HG03520 (cell line): ENCODE measurements at regions not wholly inside any gene's neighbourhood (a gene's known extent, or its start where the extent isn't known, plus 50 kb on each side); places are given as distances from the start of the nearest gene placed in this dataset.
"Not testable (repeated sequence)": the region's sequence is repeated elsewhere in the genome, so short reads cannot be mapped to it uniquely, and the experiment has no call there.

Source experiments
- ATAC-seq: cut with Tn5 transposase; IDR thresholded peaks from one replicate; pipeline ENCODE4 v1.9.1; 2021; ENCODE audit warnings: mild to moderate bottlenecking, moderate library complexity; ENCODE audit not compliant: unreplicated experiment

- no peak for ATAC-seq
Observed at GRCh38 chr5:89697581-89697980, 712.0 kb downstream of the CETN3 start.

GRCh38 chr5:89695371-89695770, 714.2 kb downstream of the CETN3 start:
- no peak for ATAC-seq

DNA sequence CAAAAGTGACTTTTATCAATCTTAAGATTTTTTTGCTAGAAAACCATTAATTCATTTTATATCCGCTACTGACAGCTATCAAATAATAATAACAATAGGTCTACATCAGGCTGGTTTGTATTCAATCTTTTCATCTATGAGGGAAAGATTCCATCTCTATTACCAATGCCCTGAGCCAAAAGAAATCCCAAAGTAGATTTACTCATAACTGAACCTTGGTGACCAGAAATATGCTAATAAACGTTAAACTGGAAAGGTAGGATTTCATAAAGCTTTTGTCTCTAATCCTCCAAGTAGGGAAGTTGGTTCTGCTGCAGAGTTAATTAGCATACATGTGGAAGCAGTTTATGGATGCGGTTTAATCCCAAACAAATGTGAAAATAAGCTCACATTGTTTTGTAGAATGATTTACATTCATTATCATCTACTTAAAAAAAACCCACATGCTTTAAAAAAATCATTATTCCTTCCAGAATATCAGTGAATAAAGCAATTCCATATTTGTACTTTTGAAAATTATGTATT, 715.5 kb downstream of the CETN3 start:
- ATAC-seq: no peak

- ATAC-seq: no peak
Observed at GRCh38 chr5:89690331-89690730, 719.2 kb downstream of the CETN3 start.

DNA sequence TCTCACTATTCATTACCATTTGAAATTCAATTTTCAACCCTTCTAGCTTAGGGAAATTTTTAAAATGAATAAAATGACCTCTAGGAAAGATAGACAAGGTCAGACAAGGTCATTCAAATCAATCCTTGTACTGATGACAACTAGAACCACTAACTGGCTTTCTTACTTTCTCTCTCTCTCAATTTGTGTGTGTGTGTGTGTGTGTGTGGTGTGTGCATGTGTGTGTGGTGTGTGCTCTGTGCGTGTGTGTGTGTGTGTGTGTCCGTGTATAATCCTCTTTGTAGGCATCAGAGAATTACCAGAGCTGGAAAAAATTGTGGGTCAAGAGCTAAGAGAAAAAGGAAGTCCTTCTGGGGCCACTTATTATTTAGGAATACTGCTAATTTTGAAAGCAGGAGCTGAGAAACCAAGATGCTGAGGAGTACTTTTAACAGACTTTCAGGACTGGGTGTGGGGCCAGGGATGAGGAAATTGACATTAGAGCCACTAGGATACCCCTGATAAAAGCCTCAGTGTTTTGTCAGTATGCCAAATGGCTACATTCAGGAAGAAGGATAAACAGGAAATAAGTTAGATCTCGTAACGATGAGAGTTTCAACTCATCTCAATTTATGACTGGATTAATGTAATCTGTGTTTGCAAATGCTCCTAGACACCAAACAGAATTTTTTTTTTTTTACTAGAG, 723.3 kb downstream of the CETN3 start:
- ATAC-seq: no peak

GRCh38 chr5:89676634-89677033, 732.9 kb downstream of the CETN3 start:
- no peak for ATAC-seq

GRCh38 chr5:89673019-89673418, 736.5 kb downstream of the CETN3 start:
- ATAC-seq: no peak

DNA sequence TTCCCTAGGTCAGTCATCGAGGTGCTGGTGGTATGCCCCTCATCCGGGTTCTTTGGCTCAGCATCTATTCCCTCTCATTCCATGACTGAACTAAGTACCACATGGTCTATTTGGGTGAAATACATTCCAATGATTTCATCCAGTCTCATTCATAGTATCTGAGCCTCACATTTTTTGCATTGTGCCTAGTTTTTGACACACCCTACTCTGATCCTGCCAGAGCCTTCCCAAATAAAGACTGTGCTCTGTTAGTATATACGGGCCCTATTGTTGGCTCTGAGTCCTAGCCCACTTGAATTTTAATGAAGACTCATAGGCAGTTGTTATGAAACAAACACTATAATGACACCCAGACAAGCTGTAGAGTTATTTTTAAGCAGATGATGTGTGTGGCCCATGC, 740.7 kb downstream of the CETN3 start:
- no peak for ATAC-seq

- no peak for ATAC-seq
Observed at GRCh38 chr5:89662499-89662898, 747.1 kb downstream of the CETN3 start.

DNA sequence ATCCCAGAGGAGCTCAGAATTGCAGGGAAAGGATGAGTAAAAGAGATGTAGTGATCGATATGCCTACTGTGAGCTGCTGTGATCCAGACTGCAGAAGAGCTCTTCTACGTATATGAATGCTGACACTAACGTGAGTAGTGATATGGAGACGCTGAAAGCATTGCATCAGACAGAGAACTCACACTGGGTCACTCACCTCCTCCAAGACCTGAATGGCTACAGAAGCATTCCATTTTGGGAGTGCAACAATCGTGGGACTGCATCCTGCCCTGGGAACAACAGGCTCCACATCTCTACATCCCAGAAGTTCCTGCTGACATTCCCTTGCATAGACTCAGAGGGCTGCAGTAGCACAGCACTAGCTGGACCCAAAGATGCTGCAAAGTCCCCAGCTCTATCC, 755.9 kb upstream of the MEF2C start:
- ATAC-seq: no peak

GRCh38 chr5:89634176-89634575, 751.2 kb upstream of the MEF2C start:
- not testable (repeated sequence) for ATAC-seq

DNA sequence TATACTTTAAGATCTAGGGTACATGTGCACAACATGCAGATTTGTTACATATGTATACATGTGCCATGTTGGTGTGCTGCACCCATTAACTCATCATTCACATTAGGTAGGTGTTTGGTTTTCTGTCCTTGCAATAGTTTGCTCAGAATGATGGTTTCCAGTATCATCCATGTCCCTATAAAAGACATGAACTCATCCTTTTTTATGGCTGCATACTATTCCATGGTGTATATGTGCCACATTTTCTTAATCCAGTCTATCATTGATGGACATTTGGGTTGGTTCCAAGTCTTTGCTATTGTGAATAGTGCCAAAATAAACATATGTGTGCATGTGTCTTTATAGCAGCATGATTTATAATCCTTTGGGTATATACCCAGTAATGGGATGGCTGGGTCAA, 747.1 kb upstream of the MEF2C start:
- ATAC-seq: not testable (repeated sequence)

- ATAC-seq: no peak
Observed at GRCh38 chr5:89628876-89629635, 746.1 kb upstream of the MEF2C start.

DNA sequence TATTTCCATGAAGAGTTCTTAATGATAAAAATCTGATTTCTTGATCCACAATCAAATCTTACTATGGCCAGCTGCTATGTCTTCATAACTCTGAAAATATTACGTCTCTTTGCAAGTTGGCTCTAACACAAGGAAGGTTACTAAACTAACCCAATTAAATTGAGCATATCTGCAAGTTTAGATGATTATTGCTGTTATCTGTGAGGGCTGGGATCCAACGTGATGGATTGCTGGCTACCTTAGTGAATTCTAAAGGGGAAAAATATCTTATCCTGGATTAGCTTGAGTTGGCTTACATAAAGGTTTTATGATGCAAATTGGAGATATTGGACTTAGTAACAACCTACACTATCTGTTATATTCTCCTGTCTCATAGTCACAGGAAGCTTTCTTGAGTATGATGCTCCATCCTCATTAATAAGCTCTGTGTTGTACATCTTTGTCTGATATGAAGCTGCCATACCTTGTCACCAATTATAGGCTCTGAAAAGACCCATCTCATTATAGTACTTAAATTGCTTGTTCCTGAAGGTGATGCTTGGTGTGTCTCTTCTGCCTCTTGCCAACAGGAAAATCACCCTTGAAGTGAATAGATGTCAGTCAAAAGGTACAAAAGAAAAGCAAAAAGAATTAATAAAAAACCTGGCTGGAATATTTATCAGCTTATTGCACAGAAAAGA, 733.0 kb upstream of the MEF2C start:
- ATAC-seq: no peak

- ATAC-seq: peak; percentile 83
Observed at GRCh38 chr5:89613222-89613956, 730.4 kb upstream of the MEF2C start.

GRCh38 chr5:89606939-89607534, 724.1 kb upstream of the MEF2C start:
- ATAC-seq: no peak

GRCh38 chr5:89604342-89604741, 721.4 kb upstream of the MEF2C start:
- no peak for ATAC-seq

GRCh38 chr5:89601880-89602279, 718.9 kb upstream of the MEF2C start:
- ATAC-seq: no peak

DNA sequence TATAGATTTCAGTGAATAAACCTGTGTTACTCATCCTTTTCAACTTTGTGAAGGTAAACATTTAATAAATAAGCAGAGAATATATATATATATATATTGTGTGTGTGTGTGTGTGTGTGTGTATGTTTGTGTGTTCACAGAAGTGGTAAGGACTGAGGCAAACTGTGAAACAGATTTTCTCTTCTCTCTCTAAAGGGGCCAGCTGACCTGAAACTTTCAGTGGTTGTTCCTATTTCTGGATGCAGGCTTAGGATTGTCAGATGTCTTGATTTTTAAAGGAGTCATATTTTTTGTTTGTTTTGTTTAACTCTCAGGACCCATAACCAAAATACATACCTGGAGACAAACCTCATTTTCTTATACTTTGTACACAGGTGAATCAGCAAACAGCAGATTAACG, 714.9 kb upstream of the MEF2C start:
- ATAC-seq: no peak

- no peak for ATAC-seq
Observed at GRCh38 chr5:89596821-89597220, 713.8 kb upstream of the MEF2C start.

GRCh38 chr5:89595056-89595455, 712.1 kb upstream of the MEF2C start:
- no peak for ATAC-seq
